ENCODE measurements at regions not wholly inside any gene's neighbourhood (a gene's known extent, or its start where the extent isn't known, plus 50 kb on each side); places are given as distances from the start of the nearest gene placed in this dataset.

DNA sequence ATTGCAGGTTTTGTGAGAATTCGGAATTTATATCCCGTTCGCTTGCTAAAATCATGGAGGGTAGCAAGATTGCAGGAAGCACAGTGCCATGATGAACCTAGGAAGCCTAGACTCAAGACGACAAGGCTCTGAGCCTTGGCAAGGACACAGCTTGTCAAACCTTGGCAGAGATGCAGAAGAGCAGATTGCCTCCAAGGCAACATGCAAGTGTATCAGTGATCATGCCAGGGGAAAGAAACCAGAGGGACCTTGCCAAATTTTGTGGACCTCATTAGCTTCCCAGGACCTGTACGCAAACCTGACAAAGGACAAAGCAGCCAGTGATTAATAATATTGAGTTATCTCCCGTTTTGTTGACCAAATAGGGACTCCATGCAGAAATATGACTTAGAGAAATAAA lies 159.7 kb downstream of the GOLIM4 start:
- Histone ChIP-seq H3K4me3 (no peak overlapping the region), H3K9me2 (replicated peaks; ENCODE audit: insufficient read depth) (no peaks in the 10 kb centered on the region), H4K20me1 (ENCODE audit: insufficient read depth, poor library complexity, severe bottlenecking) (no peaks in the 10 kb centered on the region), H2AFZ (no peak overlapping the region), H3K4me1 (ENCODE audit: insufficient read depth) (no peaks in the 10 kb centered on the region), H3K4me2 (no peak overlapping the region), H3K27me3 (no peaks in the 10 kb centered on the region), H3K36me3 (replicated peaks; ENCODE audit: insufficient read depth, low read depth) (no peaks in the 10 kb centered on the region), H3K79me2 (no peaks in the 10 kb centered on the region), H3K9me3 (ENCODE audit: low read depth) (no peaks in the 10 kb centered on the region), H3K27ac (no peak overlapping the region)
- DNase-seq (ENCODE audit: low spot score): no peak
- TF ChIP-seq EZH2 (IDR thresholded peaks at IDR 0.05; ENCODE audit: borderline replicate concordance) (no peak), EZH2phosphoT487 (IDR thresholded peaks at IDR 0.05; ENCODE audit: low read depth, severe bottlenecking, unreplicated experiment) (no peak)
- TF ChIP-seq, protein P1, sequence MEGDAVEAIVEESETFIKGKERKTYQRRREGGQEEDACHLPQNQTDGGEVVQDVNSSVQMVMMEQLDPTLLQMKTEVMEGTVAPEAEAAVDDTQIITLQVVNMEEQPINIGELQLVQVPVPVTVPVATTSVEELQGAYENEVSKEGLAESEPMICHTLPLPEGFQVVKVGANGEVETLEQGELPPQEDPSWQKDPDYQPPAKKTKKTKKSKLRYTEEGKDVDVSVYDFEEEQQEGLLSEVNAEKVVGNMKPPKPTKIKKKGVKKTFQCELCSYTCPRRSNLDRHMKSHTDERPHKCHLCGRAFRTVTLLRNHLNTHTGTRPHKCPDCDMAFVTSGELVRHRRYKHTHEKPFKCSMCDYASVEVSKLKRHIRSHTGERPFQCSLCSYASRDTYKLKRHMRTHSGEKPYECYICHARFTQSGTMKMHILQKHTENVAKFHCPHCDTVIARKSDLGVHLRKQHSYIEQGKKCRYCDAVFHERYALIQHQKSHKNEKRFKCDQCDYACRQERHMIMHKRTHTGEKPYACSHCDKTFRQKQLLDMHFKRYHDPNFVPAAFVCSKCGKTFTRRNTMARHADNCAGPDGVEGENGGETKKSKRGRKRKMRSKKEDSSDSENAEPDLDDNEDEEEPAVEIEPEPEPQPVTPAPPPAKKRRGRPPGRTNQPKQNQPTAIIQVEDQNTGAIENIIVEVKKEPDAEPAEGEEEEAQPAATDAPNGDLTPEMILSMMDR (IDR thresholded peaks at IDR 0.05; ENCODE audit: poor library complexity): no peak
- WGBS (ENCODE audit: low lambda C conversion rate, missing lambda C conversion rate): 95% methylated on average over 6 of the region's 6 CpGs

DNA sequence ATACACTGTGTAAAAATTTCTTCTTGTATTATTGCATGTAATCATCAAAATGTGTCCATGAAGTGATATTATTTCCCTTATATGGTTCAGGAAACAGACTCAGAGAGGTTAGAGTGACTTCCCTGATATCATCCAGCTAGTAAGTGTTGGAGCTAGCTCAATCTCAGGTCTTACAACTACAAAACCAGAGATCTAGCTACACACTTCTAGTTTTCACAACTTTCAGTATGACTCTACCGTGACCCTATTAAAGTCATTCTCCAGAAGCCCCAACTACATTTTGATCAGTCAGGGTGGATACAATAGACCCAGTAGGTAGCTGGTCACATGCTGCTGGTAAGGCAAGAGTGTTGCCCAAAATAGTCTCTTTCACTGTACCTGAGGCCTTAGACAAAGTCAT lies 165.3 kb downstream of the GOLIM4 start:
- Histone ChIP-seq H3K4me2 (no peak overlapping the region), H3K4me3 (no peak overlapping the region), H4K20me1 (ENCODE audit: insufficient read depth, poor library complexity, severe bottlenecking) (no peaks in the 10 kb centered on the region), H3K27ac (no peak overlapping the region), H2AFZ (no peak overlapping the region), H3K9me3 (ENCODE audit: low read depth) (no peaks in the 10 kb centered on the region), H3K4me1 (ENCODE audit: insufficient read depth) (no peaks in the 10 kb centered on the region), H3K9me2 (replicated peaks; ENCODE audit: insufficient read depth) (no peaks in the 10 kb centered on the region), H3K79me2 (no peaks in the 10 kb centered on the region), H3K36me3 (replicated peaks; ENCODE audit: insufficient read depth, low read depth) (no peaks in the 10 kb centered on the region), H3K27me3 (no peaks in the 10 kb centered on the region)
- TF ChIP-seq EZH2 (IDR thresholded peaks at IDR 0.05; ENCODE audit: borderline replicate concordance) (no peak), EZH2phosphoT487 (IDR thresholded peaks at IDR 0.05; ENCODE audit: low read depth, severe bottlenecking, unreplicated experiment) (no peak)
- TF ChIP-seq, protein P1 (IDR thresholded peaks at IDR 0.05; ENCODE audit: poor library complexity): no peak
- WGBS (ENCODE audit: low lambda C conversion rate, missing lambda C conversion rate): 87% methylated on average over 1 of the region's 1 CpG
- DNase-seq (ENCODE audit: low spot score): no peak

DNA sequence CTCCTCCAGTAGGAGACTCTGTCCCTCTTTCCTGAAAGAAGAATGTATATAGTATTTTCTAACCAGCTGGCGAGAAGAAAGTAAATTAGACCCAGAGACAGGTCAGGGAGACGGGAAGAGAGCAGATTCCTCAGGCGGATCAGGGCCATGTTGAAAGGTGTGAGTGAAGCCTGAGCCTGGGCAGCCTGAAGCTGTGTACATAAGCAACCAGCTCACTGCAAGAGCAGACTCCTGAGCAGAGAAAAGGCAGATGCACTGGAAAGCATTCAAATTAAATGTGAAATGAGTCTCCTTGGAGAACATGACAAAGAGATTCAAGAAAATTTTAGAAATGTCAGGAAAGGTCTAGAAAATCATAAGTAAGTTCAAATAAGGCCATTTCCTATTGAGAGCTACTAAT lies 165.8 kb downstream of the GOLIM4 start:
- no peak overlapping the region for H3K27ac ChIP-seq
- H3K27me3 ChIP-seq: no peaks in the 10 kb centered on the region
- no peak for DNase-seq (ENCODE audit: low spot score)
- WGBS (ENCODE audit: low lambda C conversion rate, missing lambda C conversion rate): 53% methylated on average over 3 of the region's 3 CpGs
- TF ChIP-seq, protein P1 (IDR thresholded peaks at IDR 0.05; ENCODE audit: poor library complexity): no peak
- TF ChIP-seq EZH2 (IDR thresholded peaks at IDR 0.05; ENCODE audit: borderline replicate concordance): no peak
- no peak for TF ChIP-seq EZH2phosphoT487 (IDR thresholded peaks at IDR 0.05; ENCODE audit: low read depth, severe bottlenecking, unreplicated experiment)
- no peaks in the 10 kb centered on the region for H3K4me1 ChIP-seq (ENCODE audit: insufficient read depth)
- no peaks in the 10 kb centered on the region for H3K36me3 ChIP-seq (replicated peaks; ENCODE audit: insufficient read depth, low read depth)
- H4K20me1 ChIP-seq (ENCODE audit: insufficient read depth, poor library complexity, severe bottlenecking): no peaks in the 10 kb centered on the region
- no peaks in the 10 kb centered on the region for H3K9me3 ChIP-seq (ENCODE audit: low read depth)
- no peaks in the 10 kb centered on the region for H3K79me2 ChIP-seq
- H3K9me2 ChIP-seq (replicated peaks; ENCODE audit: insufficient read depth): no peaks in the 10 kb centered on the region
- H2AFZ ChIP-seq: no peak overlapping the region
- H3K4me3 ChIP-seq: no peak overlapping the region
- no peak overlapping the region for H3K4me2 ChIP-seq

DNA sequence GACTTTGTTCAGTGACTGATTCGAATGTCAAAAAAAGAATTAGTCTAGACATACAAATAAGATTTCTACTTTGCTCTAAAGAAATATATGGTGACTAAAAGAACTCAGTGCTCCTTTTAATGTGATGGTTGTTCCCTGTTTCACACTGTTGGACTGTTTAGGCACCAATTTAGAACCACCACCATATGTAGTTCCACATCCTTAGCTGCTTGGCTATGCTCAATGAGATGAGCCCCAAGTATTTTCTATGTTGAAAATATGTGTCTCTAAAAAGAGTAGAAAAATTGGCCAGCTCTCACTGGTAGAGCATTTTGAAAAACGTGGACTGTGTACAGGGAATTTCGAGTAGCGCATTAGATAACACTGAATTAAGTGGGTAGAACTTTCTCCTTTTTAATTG lies 167.3 kb downstream of the GOLIM4 start:
- TF ChIP-seq, protein P1 (IDR thresholded peaks at IDR 0.05; ENCODE audit: poor library complexity): no peak
- TF ChIP-seq EZH2 (IDR thresholded peaks at IDR 0.05; ENCODE audit: borderline replicate concordance): no peak
- no peak for TF ChIP-seq EZH2phosphoT487 (IDR thresholded peaks at IDR 0.05; ENCODE audit: low read depth, severe bottlenecking, unreplicated experiment)
- WGBS (ENCODE audit: low lambda C conversion rate, missing lambda C conversion rate): 75% methylated on average over 4 of the region's 4 CpGs
- no peak overlapping the region for H2AFZ ChIP-seq

More for the DNA sequence above, 167.3 kb downstream of the GOLIM4 start:
- Histone ChIP-seq H3K27me3 (no peaks in the 10 kb centered on the region), H4K20me1 (ENCODE audit: insufficient read depth, poor library complexity, severe bottlenecking) (no peaks in the 10 kb centered on the region), H3K4me2 (no peak overlapping the region), H3K9me3 (ENCODE audit: low read depth) (no peaks in the 10 kb centered on the region), H3K9me2 (replicated peaks; ENCODE audit: insufficient read depth) (no peaks in the 10 kb centered on the region), H3K36me3 (replicated peaks; ENCODE audit: insufficient read depth, low read depth) (no peaks in the 10 kb centered on the region), H3K79me2 (no peaks in the 10 kb centered on the region), H3K27ac (no peak overlapping the region), H3K4me1 (ENCODE audit: insufficient read depth) (no peaks in the 10 kb centered on the region), H3K4me3 (no peak overlapping the region)
- no peak for DNase-seq (ENCODE audit: low spot score)

All from hepatocyte (in vitro differentiated cells).